ENCODE measurements at regions not wholly inside any gene's neighbourhood (a gene's known extent, or its start where the extent isn't known, plus 50 kb on each side); places are given as distances from the start of the nearest gene placed in this dataset.

DNA sequence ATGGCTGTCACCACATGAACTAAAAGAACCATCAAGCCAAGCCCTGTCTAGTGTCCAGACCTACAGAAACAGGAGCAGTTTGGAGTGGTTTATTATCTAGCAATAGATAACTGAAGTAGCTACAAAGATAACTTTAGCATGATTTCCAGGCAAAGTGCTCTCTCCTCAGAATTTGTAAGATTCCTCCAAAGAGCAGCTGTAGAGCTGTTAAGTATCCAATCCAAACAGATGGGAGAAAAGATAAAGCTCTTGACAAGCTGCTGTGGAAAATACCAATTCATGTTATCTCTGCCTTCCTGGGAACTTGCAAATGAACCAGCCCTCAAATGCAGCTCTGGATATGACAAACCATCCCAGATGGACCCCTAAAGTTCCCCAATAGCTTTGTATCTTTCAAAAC lies 78.9 kb upstream of the RESF1 start:
- Histone ChIP-seq H3K14ac (ENCODE audit: insufficient read depth, low read length) (no peak overlapping the region), H2AFZ (ENCODE audit: low read length) (no peak overlapping the region), H2BK5ac (ENCODE audit: insufficient read length, low read length) (no peak overlapping the region), H2BK15ac (ENCODE audit: low read depth, low read length) (no peak overlapping the region), H3K23me2 (ENCODE audit: insufficient read length, low read depth, low read length, poor library complexity, severe bottlenecking) (no peaks in the 10 kb centered on the region), H3K27me3 (ENCODE audit: insufficient read depth, low read length) (no peaks in the 10 kb centered on the region; the same call in 1 of the 2 replicates), H3K18ac (ENCODE audit: insufficient read length, low read depth, low read length) (no peak overlapping the region), H3K4me1 (ENCODE audit: insufficient read depth, low read length) (no peaks in the 10 kb centered on the region; the same call in 1 of the 2 replicates), H4K20me1 (ENCODE audit: control insufficient read depth, insufficient read depth, insufficient read length) (no peaks in the 10 kb centered on the region), H3K79me1 (ENCODE audit: insufficient read depth, low read depth, low read length, poor library complexity, severe bottlenecking) (no peaks in the 10 kb centered on the region), H2AK5ac (ENCODE audit: insufficient read length, low read length) (no peak overlapping the region), H2BK12ac (ENCODE audit: insufficient read length, low read depth, low read length) (no peak overlapping the region), H4K8ac (replicated peaks; ENCODE audit: insufficient read length, low read depth, low read length) (no peak overlapping the region), H4K5ac (ENCODE audit: insufficient read length, low read depth, low read length) (no peak overlapping the region), H3K23ac (ENCODE audit: insufficient read length, low read depth, low read length) (no peak overlapping the region), H3K79me2 (ENCODE audit: insufficient read depth, low read length) (no peaks in the 10 kb centered on the region), H2BK20ac (ENCODE audit: low read depth, low read length, poor library complexity, severe bottlenecking) (no peak overlapping the region), H3K4me2 (ENCODE audit: insufficient read depth, insufficient read length, low read length) (no peak overlapping the region), H3T11ph (ENCODE audit: low read length) (no peak overlapping the region), H3K9ac (ENCODE audit: extremely low read depth, insufficient read length, low read length) (no peak overlapping the region), H3K4ac (ENCODE audit: low read depth, low read length) (no peak overlapping the region), H2BK120ac (ENCODE audit: low read depth, low read length, poor library complexity, severe bottlenecking) (no peak overlapping the region), H3K56ac (ENCODE audit: insufficient read length, low read depth, low read length) (no peak overlapping the region), H3K27ac (ENCODE audit: insufficient read length, low read depth, low read length) (no peak overlapping the region), H3K9me3 (ENCODE audit: control insufficient read depth, low read depth, low read length) (no peaks in the 10 kb centered on the region), H4K91ac (ENCODE audit: insufficient read length, low read depth, low read length) (no peak overlapping the region)
- no peaks in the 10 kb centered on the region for H3K27me3 Mint-ChIP-seq (ENCODE audit: low read depth)
- H3K27ac Mint-ChIP-seq, result no peak overlapping the region
- no peak for DNase-seq
- peaks cover 16 to 20% of the 10 kb centered on the region in 2 experiments for H3K4me1 Mint-ChIP-seq
- peaks cover 7 to 20% of the 10 kb centered on the region in 2 experiments for H3K9me3 Mint-ChIP-seq
- no peak overlapping the region for H3K4me3 Mint-ChIP-seq
- TF ChIP-seq, protein P1, sequence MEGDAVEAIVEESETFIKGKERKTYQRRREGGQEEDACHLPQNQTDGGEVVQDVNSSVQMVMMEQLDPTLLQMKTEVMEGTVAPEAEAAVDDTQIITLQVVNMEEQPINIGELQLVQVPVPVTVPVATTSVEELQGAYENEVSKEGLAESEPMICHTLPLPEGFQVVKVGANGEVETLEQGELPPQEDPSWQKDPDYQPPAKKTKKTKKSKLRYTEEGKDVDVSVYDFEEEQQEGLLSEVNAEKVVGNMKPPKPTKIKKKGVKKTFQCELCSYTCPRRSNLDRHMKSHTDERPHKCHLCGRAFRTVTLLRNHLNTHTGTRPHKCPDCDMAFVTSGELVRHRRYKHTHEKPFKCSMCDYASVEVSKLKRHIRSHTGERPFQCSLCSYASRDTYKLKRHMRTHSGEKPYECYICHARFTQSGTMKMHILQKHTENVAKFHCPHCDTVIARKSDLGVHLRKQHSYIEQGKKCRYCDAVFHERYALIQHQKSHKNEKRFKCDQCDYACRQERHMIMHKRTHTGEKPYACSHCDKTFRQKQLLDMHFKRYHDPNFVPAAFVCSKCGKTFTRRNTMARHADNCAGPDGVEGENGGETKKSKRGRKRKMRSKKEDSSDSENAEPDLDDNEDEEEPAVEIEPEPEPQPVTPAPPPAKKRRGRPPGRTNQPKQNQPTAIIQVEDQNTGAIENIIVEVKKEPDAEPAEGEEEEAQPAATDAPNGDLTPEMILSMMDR (conservative IDR thresholded peaks at IDR 0.05), result no peak
- peaks cover 2 to 10% (median 5%) of the 10 kb centered on the region in 3 experiments; a peak in 5 of 7 replicates for H3K36me3 Mint-ChIP-seq (ENCODE audit: insufficient read depth in 1 of 3, low read depth in 3 of 3)
